Choroid plexus epithelial cell (primary cell): ENCODE measurements at regions not wholly inside any gene's neighbourhood (a gene's known extent, or its start where the extent isn't known, plus 50 kb on each side); places are given as distances from the start of the nearest gene placed in this dataset.
"Not testable (repeated sequence)": the region's sequence is repeated elsewhere in the genome, so short reads cannot be mapped to it uniquely, and the experiment has no call there.

Source experiments
- DNase-seq: peaks from one replicate; pipeline ENCODE4 v3.0.0-alpha.2; 2010; ENCODE audit warnings: low read depth
- H3K4me3 ChIP-seq: 2 replicates; pipeline ENCODE4 v1.5.1; 2011; ENCODE audit warnings: low read depth, mild to moderate bottlenecking, control low read depth, low read length, moderate library complexity
- TF ChIP-seq, protein P1 (sequence below): conservative IDR thresholded peaks from 2 replicates; pipeline ENCODE4 v1.5.1; 2011; ENCODE audit warnings: low read depth, mild to moderate bottlenecking, control low read depth, inconsistent platforms, low read length, moderate library complexity

DNA sequence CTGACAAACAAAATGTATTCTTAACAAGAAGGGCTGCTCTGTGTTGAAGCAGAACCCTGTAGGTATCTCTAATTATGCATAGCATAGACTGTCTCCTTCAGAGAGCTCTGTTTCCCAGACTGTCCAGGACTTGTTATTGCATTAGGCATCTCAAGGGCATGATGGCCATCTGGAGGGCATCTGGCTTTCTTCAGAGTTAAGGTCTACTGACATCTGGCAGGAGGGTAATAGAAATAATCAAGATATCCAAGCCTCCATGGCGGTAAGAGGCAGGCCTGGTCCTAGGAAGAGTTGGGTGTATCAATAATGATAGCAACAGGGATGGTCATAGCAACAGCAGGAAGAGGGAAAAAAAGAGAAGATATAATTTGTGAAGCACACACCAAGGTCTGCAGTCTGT lies 161.2 kb downstream of the TTC8 start:
- no peak overlapping the region for H3K4me3 ChIP-seq
- TF ChIP-seq, protein P1, sequence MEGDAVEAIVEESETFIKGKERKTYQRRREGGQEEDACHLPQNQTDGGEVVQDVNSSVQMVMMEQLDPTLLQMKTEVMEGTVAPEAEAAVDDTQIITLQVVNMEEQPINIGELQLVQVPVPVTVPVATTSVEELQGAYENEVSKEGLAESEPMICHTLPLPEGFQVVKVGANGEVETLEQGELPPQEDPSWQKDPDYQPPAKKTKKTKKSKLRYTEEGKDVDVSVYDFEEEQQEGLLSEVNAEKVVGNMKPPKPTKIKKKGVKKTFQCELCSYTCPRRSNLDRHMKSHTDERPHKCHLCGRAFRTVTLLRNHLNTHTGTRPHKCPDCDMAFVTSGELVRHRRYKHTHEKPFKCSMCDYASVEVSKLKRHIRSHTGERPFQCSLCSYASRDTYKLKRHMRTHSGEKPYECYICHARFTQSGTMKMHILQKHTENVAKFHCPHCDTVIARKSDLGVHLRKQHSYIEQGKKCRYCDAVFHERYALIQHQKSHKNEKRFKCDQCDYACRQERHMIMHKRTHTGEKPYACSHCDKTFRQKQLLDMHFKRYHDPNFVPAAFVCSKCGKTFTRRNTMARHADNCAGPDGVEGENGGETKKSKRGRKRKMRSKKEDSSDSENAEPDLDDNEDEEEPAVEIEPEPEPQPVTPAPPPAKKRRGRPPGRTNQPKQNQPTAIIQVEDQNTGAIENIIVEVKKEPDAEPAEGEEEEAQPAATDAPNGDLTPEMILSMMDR, result no peak
- peak; percentile 23 for DNase-seq

DNA sequence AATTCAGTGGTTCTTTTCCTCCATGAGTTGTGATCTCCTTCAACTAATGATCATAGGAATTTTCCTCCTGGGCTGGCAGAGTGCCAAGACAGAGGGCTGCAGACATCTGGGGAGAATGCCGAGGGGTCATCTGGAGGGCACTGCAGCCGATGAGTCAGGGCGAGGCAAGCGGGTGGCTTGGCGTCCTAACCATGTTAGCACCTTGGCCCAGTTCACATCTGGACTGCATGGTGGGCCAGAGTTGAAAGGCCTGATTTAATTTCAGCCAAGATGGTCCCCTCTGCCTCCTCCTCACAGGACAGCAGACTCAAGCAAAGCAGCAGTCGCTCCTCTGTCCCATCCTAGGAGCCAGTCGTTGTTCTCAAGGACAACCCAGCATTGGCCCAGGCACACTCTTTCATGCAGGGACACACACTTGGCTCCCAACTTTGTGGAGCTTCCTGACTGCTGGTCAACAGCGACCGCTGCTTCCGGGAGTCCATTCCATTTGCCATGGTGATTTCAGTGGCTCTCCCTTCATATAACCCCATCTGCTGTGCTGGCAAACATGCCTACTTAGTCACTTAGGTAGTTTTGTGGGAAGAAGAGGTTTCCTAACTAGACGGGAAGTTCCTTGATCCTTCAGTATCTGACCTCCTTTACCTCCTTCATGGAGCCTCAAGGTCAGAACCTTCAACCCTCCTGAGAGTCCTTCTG lies 161.8 kb downstream of the TTC8 start:
- H3K4me3 ChIP-seq, result no peak overlapping the region
- TF ChIP-seq, protein P1, result no peak
- DNase-seq, result peak; percentile 91

DNA sequence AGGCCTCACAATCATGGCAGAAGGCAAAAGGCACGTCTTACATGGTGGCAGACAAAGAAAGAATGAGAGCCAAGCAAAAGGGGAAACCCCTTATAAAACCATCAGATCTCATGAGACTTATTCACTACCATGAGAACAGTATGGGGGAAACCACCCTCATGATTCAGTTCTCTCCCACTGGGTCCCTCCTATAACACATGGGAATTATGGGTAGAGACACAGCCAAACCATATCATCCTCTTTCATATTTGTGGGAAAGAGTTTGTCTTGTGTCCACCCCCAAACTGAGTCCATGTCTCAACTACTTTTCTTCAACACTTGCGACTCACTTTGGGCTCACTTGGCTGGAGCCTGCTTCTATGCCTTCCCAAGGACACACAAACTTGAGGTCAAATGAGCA lies 162.5 kb downstream of the TTC8 start:
- DNase-seq, result peak; percentile 25
- H3K4me3 ChIP-seq, result not testable (repeated sequence)

DNA sequence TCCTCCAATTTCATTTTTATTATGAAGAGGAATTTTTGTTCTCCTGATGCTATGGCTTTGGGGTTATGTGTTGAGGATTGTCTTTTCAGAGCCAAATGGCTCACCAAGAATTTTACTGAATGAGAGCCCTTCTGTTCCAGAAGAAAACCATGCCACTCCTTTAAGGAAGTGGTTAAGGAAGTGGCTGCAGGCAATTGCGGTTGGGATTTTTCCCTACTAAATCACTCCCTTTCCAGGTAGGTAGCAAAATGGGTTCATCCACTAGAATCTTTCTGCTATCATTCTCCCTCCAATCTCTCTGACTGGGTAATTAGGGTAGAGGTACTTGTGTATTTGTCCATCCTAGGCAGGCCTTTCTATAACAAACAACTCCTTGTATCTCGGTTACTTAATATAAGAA lies 163.1 kb downstream of the TTC8 start:
- no peak overlapping the region for H3K4me3 ChIP-seq
- DNase-seq, result no peak
- TF ChIP-seq, protein P1, result no peak

DNA sequence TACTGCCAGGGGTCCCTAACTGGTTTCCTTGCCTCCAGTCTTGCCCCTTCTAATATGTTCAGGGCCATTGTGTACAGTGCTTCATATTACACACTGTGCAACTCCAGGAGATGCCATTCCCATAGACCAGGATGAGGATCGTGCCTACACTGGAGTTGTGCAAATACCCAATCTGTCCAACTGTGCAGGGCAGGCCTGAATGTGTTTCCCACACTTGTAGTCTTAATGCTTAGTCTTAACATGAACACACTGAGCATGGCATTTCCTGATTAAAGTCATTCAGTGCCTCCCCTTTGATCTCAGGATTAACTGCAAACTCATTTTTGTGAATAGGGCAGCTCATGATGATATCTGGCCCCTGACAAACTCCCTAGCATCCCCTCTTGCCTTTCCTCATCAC lies 165.5 kb downstream of the TTC8 start:
- no peak for DNase-seq
- H3K4me3 ChIP-seq, result no peak overlapping the region
- TF ChIP-seq, protein P1, result no peak

DNA sequence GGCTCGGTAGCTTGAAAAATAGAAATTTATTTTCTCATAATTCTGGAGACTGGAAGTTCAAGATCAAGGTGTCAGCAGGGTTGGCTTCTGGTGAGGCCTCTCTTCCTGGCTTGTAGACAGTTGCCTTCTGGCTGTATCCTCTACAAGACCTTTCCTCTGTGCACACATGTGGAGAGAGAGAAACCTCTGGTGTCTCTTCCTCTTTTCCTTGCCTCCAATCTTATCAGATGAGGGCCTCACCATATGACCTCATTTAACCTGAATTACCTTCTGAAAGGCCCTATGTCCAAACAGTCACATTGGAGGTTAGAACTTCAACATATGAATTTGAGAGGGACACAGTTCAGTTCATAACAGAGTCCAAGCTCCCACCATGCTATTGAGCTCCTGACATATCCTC lies 166.4 kb downstream of the TTC8 start:
- no peak for DNase-seq
- TF ChIP-seq, protein P1, result no peak

DNA sequence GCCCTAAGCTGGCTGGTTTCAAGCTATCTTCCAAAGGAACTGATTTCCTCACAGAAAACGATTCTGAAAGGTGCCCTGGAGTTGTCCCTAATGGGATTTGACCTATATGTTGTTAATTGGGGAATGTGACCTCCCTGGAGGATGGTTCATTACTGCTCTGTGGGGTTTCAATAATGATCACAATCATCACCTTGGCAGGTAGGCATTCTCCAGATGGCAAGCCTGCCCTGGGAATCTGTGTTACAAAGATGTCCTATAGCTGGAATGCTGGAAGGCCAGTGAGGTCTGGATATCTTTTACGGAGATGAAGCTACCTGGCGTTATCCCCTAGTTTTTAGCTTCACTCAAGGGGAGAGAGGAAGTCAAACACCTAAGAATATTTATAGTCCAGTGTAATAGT lies 167.6 kb downstream of the TTC8 start:
- DNase-seq, result no peak
- H3K4me3 ChIP-seq, result no peak overlapping the region
- TF ChIP-seq, protein P1, result no peak

More for the DNA sequence above, 166.4 kb downstream of the TTC8 start:
- no peak overlapping the region for H3K4me3 ChIP-seq
